Ovary (tissue), 3 donors: ENCODE measurements at regions not wholly inside any gene's neighbourhood (a gene's known extent, or its start where the extent isn't known, plus 50 kb on each side); places are given as distances from the start of the nearest gene placed in this dataset.

Experiments
- CTCF ChIP-seq, 3 donors: fragments of 450-650 bp in 2 of 3; fragments of 200-600 bp in 1 of 3; IDR thresholded peaks; one replicate each; pipeline versions ENCODE4 v1.5.1 to v1.8.0; 2016 to 2022; ENCODE audit warnings: antibody characterized with exemption in 3 of 3, mild to moderate bottlenecking in 1 of 3
- EP300 ChIP-seq: sonication (generic); formaldehyde crosslinking; IDR thresholded peaks from one replicate; pipeline ENCODE4 v1.6.1; 2017; ENCODE audit warnings: antibody characterized with exemption
- POLR2A ChIP-seq: fragments of 450-650 bp; IDR thresholded peaks from one replicate; pipeline ENCODE4 v1.6.1; 2017; ENCODE audit warnings: antibody characterized with exemption, mild to moderate bottlenecking, moderate library complexity
- donor health status: DM: no; HTN: no; CAD: no.

- TF ChIP-seq CTCF (IDR thresholded peaks at IDR 0.05) (no peak), POLR2A (no peak), EP300 (no peak)
These were observed 568.1 kb upstream of the SALL3 start for GRCh38 chr18:78411539-78411938.
